NT2/D1 (cell line): ENCODE measurements at regions not wholly inside any gene's neighbourhood (a gene's known extent, or its start where the extent isn't known, plus 50 kb on each side); places are given as distances from the start of the nearest gene placed in this dataset.

ENCODE experiments used
- DNase-seq: peaks from one replicate; pipeline ENCODE4 v3.0.0-alpha.2; 2011; ENCODE audit warnings: low read depth, low spot score
- H3K27me3 ChIP-seq: 2 replicates; pipeline ENCODE4 v1.6.0; 2011; ENCODE audit warnings: mild to moderate bottlenecking; ENCODE audit not compliant: insufficient read length, insufficient read depth
- H3K36me3 ChIP-seq: 2 replicates; pipeline ENCODE4 v1.6.1; 2011; ENCODE audit warnings: mild to moderate bottlenecking, low read length, mixed read lengths; ENCODE audit not compliant: insufficient read depth, insufficient read length
- H3K4me1 ChIP-seq: 2 replicates; pipeline ENCODE4 v1.5.1; 2011; ENCODE audit not compliant: insufficient read depth, insufficient read length
- H3K4me3 ChIP-seq: 2 replicates; pipeline ENCODE4 v1.5.1; 2011; ENCODE audit warnings: low read depth; ENCODE audit not compliant: insufficient read length
- H3K9ac ChIP-seq: 2 replicates; pipeline ENCODE4 v1.6.0; 2011; ENCODE audit warnings: low read depth; ENCODE audit not compliant: insufficient read length
- H3K9me3 ChIP-seq: 2 replicates; pipeline ENCODE4 v1.5.1; 2011; ENCODE audit warnings: mild to moderate bottlenecking, low read length; ENCODE audit not compliant: insufficient read depth
- SUZ12 ChIP-seq: IDR thresholded peaks from 2 replicates; pipeline ENCODE4 v1.6.1; 2011; ENCODE audit not compliant: insufficient read length, insufficient read depth; ENCODE audit errors: extremely low read depth
- YY1 ChIP-seq: IDR thresholded peaks from 2 replicates; pipeline ENCODE4 v1.6.1; 2011; ENCODE audit not compliant: insufficient read length, insufficient read depth
- ZNF274 ChIP-seq: IDR thresholded peaks from 2 replicates; pipeline ENCODE4 v1.6.1; 2011; ENCODE audit warnings: mild to moderate bottlenecking, low read depth, low read length

DNA sequence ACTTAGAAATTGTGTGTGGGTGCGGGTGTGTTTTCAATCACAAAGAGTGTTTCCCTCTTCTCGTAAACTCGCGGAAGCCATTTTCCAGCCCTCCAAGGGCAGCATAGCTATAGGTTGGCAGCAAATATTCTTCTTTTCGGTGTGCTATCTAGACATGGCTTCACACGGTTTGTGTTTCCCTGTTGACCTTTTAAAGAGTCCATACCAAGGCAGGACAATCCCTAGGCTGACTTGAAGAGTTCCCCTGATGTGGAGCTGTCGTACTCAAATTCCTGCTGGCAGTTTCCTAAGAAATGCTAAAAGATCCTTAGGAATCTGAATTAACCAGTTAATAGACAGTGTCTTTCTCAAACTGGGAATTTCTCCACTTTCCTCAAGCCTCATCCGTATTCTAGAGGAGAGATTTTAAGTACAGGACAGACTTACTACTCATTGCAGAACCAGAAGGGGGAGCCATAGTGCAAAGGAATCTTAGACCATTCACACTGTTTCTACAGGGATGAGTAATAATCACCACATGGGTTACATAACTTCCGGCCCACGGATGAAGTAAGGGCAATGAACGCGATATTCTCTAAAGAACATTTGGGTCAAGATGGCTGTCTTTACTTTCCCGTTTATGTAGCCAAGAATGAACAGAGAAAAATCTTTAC is 288.6 kb upstream of the ELAC2 start:
- DNase-seq = peak; percentile 46
- no peak for TF ChIP-seq ZNF274
- TF ChIP-seq YY1 = no peak
- no peak for TF ChIP-seq SUZ12
- no peak overlapping the region for H3K4me3 ChIP-seq
- H3K27me3 ChIP-seq = no peaks in the 10 kb centered on the region
- no peaks in the 10 kb centered on the region for H3K4me1 ChIP-seq
- H3K9ac ChIP-seq = no peak overlapping the region
- H3K9me3 ChIP-seq = no peaks in the 10 kb centered on the region
- no peaks in the 10 kb centered on the region for H3K36me3 ChIP-seq

GRCh38 chr17:13302983-13303382 is 285.2 kb upstream of the ELAC2 start:
- DNase-seq = no peak
- no peaks in the 10 kb centered on the region for H3K27me3 ChIP-seq
- no peak for TF ChIP-seq ZNF274
- no peak for TF ChIP-seq SUZ12
- TF ChIP-seq YY1 = no peak
- no peaks in the 10 kb centered on the region for H3K9me3 ChIP-seq
- no peak overlapping the region for H3K4me3 ChIP-seq
- H3K9ac ChIP-seq = no peak overlapping the region
- H3K4me1 ChIP-seq = no peaks in the 10 kb centered on the region
- H3K36me3 ChIP-seq = no peaks in the 10 kb centered on the region

GRCh38 chr17:13302419-13302818 is 284.6 kb upstream of the ELAC2 start:
- H3K4me1 ChIP-seq = no peaks in the 10 kb centered on the region
- no peak for TF ChIP-seq YY1
- TF ChIP-seq SUZ12 = no peak
- no peak for TF ChIP-seq ZNF274
- no peak for DNase-seq
- no peak overlapping the region for H3K9ac ChIP-seq
- H3K9me3 ChIP-seq = no peaks in the 10 kb centered on the region
- H3K27me3 ChIP-seq = no peaks in the 10 kb centered on the region
- H3K36me3 ChIP-seq = no peaks in the 10 kb centered on the region
- no peak overlapping the region for H3K4me3 ChIP-seq

GRCh38 chr17:13297183-13297582 is 279.4 kb upstream of the ELAC2 start:
- Histone ChIP-seq H3K4me3 (no peak overlapping the region), H3K27me3 (no peaks in the 10 kb centered on the region), H3K36me3 (no peaks in the 10 kb centered on the region), H3K9ac (no peak overlapping the region), H3K4me1 (no peaks in the 10 kb centered on the region), H3K9me3 (no peaks in the 10 kb centered on the region)
- TF ChIP-seq SUZ12 = no peak
- no peak for TF ChIP-seq YY1
- no peak for TF ChIP-seq ZNF274
- DNase-seq = no peak

- Histone ChIP-seq H3K4me3 (no peak overlapping the region), H3K36me3 (no peaks in the 10 kb centered on the region)
These were observed 275.6 kb upstream of the ELAC2 start for GRCh38 chr17:13293421-13293820.

GRCh38 chr17:13292291-13292690 is 274.5 kb upstream of the ELAC2 start:
- no peak overlapping the region for H3K4me3 ChIP-seq
- no peaks in the 10 kb centered on the region for H3K27me3 ChIP-seq
- no peaks in the 10 kb centered on the region for H3K4me1 ChIP-seq
- TF ChIP-seq YY1 (no peak), SUZ12 (no peak), ZNF274 (no peak)
- no peak for DNase-seq
- no peaks in the 10 kb centered on the region for H3K9me3 ChIP-seq
- H3K9ac ChIP-seq = no peak overlapping the region
- no peaks in the 10 kb centered on the region for H3K36me3 ChIP-seq

More at GRCh38 chr17:13293421-13293820, 275.6 kb upstream of the ELAC2 start:
- Histone ChIP-seq H3K27me3 (no peaks in the 10 kb centered on the region), H3K4me1 (no peaks in the 10 kb centered on the region), H3K9me3 (no peaks in the 10 kb centered on the region), H3K9ac (no peak overlapping the region)
- DNase-seq = no peak
- TF ChIP-seq SUZ12 (no peak), YY1 (no peak), ZNF274 (no peak)

DNA sequence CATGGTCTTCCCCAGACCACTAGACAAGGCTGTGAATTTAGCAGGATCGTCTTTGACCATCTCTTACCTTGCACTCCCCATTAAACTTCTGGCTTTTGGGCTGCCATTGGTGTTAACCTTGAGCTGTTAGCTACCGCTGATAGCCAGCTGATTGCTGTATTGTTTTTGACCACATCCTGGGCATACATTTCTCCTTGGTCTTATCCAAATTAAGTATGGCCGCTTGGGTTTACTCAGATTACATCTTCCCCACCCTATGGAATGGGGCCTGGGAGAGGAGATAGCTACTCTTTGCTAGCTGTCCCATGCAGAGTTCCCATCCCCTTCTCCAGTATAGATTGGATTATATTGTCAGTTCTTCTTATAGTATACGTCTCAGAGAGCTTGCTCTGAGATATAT is 270.4 kb upstream of the ELAC2 start:
- no peaks in the 10 kb centered on the region for H3K4me1 ChIP-seq
- no peak for TF ChIP-seq YY1
- TF ChIP-seq SUZ12 = no peak
- TF ChIP-seq ZNF274 = no peak
- H3K9me3 ChIP-seq = no peaks in the 10 kb centered on the region
- H3K9ac ChIP-seq = no peak overlapping the region
- H3K27me3 ChIP-seq = no peaks in the 10 kb centered on the region
- H3K4me3 ChIP-seq = no peak overlapping the region
- no peaks in the 10 kb centered on the region for H3K36me3 ChIP-seq
- DNase-seq = no peak
